ENCODE measurements at regions not wholly inside any gene's neighbourhood (a gene's known extent, or its start where the extent isn't known, plus 50 kb on each side); places are given as distances from the start of the nearest gene placed in this dataset.

DNA sequence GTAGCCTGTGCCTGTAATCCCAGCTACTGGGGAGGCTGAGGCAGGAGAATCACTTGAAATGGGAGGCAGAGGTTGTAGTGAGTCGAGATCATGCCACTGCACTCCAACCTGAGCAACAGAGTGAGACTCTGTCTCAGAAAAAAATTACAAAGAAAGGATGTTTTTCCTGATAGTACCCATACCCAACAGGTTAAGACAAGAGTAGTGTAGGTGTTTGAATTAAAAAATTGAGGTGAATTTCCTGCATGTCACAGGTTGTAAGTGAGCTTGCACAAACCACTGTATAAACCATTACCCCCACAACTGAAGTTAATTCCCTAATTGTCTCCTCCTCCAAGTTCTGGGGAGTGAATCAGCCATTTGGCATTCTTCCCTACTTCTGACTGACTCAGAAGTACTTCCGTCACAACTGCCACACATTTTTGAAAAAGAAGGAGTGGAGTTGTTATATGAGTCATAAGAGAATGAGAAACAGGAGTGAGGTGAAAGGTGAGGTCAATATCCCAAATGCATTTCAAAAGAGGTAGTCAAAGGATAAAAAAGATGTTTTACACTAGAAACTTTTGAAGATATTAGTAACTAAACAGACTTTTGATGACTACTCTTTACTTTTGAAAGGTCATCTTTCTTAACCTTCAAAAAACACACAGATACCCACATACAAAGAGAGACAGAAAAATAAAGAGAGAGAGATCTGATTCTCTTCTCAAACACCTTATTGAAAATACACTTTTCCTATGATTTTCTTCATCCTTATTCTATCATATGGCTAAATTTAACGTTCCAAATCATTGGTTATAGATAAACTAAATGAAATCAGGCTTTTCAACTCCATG is 134.5 kb downstream of the BTC start:
- H3K4me3 ChIP-seq (ENCODE audit: low read depth, low read length) = no peak overlapping the region
- TF ChIP-seq, protein P1, sequence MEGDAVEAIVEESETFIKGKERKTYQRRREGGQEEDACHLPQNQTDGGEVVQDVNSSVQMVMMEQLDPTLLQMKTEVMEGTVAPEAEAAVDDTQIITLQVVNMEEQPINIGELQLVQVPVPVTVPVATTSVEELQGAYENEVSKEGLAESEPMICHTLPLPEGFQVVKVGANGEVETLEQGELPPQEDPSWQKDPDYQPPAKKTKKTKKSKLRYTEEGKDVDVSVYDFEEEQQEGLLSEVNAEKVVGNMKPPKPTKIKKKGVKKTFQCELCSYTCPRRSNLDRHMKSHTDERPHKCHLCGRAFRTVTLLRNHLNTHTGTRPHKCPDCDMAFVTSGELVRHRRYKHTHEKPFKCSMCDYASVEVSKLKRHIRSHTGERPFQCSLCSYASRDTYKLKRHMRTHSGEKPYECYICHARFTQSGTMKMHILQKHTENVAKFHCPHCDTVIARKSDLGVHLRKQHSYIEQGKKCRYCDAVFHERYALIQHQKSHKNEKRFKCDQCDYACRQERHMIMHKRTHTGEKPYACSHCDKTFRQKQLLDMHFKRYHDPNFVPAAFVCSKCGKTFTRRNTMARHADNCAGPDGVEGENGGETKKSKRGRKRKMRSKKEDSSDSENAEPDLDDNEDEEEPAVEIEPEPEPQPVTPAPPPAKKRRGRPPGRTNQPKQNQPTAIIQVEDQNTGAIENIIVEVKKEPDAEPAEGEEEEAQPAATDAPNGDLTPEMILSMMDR (IDR thresholded peaks at IDR 0.05; ENCODE audit: borderline replicate concordance, insufficient read depth, low read depth, low read length) = no peak

DNA sequence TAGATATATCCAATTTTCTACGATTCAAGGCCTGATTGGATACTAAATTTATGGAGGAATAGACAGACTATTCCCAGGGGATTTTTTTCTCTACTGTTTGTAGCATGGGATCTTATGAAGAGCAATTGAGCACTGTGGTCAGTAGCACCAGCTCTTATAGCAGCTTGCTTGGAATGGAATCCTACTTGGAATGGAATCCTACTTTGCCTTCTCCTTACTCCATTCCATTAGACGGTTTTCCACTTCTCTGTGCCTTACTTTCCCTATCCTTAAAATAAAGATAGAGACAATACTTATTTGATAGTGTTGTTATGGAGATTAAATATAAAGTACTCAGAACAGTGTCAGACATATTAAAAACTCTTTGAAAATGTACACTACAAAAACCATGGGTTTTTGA is 133.5 kb downstream of the BTC start:
- TF ChIP-seq, protein P1 (IDR thresholded peaks at IDR 0.05; ENCODE audit: borderline replicate concordance, insufficient read depth, low read depth, low read length) = no peak
- no peak overlapping the region for H3K4me3 ChIP-seq (ENCODE audit: low read depth, low read length)

DNA sequence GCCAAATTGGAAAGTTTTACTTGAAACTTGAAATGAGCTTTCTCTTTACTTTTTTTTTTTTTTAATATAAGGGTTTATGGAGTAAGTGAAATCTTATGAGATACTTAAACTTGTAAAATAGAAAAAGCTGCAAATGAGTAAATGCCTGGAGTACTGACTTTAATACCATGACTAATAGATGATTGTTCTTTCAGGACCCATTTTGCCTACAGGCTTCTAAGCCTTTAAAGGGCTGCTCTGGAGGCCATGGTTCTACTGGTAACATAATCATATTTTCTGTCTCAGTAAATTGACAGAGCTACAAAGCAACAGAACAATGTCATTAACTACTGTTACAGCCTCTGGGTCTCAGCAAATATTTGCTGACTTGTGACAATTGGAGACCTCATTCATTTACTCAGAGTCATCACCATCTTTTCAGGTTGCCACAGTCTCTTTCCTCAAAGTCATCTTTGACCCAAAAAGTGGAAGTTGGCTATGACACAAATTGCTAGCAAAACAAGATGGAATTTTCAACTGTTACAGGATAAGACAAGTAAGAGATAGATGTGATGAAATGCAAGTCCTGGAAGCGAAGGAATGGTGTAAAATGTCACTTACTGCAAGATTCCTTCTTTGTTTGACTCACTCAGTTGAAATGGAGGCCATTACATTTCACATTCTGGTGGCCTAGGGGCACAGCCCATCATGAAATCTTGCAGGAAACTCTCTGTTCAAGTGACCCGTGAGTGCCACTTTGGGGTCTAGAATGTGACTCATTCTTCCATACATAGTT is 132.7 kb downstream of the BTC start:
- no peak overlapping the region for H3K4me3 ChIP-seq (ENCODE audit: low read depth, low read length)
- TF ChIP-seq, protein P1 (IDR thresholded peaks at IDR 0.05; ENCODE audit: borderline replicate concordance, insufficient read depth, low read depth, low read length) = no peak

DNA sequence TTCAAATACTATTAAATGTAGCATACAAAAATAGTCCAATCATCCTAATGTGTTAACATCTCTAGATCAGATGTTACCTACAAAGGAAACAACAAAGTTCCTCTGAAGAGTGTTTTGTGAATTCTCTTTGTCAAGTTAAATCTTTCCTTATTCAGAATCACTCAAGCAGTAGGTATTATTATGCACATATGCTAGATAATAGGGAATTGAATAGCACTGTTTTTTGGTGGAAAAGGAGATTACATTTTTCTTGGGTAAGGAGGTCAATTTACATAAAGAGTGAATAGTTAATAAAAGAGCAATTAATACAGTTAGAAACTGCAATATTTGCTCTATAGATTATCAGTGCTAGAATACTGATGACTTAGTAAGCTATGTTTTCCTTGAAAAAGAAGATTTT is 130.7 kb downstream of the BTC start:
- TF ChIP-seq, protein P1 (IDR thresholded peaks at IDR 0.05; ENCODE audit: borderline replicate concordance, insufficient read depth, low read depth, low read length) = no peak
- no peak overlapping the region for H3K4me3 ChIP-seq (ENCODE audit: low read depth, low read length)

DNA sequence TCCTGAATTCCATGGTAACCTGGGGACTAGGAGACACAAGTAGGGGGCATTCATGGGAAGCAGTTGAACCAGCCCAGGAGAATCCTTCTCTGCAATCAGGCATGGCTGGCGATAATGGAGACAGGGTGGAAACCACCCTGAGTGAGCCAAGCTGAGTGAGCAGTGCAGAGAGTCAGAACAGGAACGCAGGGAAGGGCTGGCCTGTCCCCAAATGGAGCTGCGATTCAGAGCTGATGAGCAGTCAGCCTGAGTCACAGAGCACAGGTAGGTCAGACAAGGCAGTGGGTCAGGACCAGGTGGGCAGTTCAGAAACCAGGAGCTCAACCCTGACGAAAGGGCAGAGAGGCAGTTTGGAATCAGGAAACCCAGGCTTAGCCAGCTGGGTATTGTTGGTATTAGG is 129.0 kb downstream of the BTC start:
- TF ChIP-seq, protein P1 (IDR thresholded peaks at IDR 0.05; ENCODE audit: borderline replicate concordance, insufficient read depth, low read depth, low read length) = no peak
- no peak overlapping the region for H3K4me3 ChIP-seq (ENCODE audit: low read depth, low read length)

DNA sequence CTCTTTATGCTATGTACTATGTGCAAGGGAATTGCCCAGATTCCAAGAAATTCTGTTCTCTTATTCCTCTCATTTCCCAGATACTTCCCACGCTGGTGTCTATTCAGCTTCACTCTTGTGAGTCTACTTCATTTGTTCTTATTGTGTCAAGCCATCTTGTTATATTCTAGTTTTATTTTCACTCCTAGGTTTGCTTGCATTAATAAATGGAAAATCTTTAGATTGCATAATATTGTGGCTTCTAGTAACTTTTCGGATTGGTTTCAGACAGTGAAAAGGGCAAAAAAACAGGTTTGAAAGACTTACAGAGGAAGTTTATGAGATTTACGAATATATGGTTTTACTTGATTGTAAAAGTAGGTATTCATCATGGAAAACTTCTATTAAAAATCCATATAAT is 128.4 kb downstream of the BTC start:
- TF ChIP-seq, protein P1 (IDR thresholded peaks at IDR 0.05; ENCODE audit: borderline replicate concordance, insufficient read depth, low read depth, low read length) = no peak
- H3K4me3 ChIP-seq (ENCODE audit: low read depth, low read length) = no peak overlapping the region
